GM18873 (cell line): ENCODE measurements at regions not wholly inside any gene's neighbourhood (a gene's known extent, or its start where the extent isn't known, plus 50 kb on each side); places are given as distances from the start of the nearest gene placed in this dataset.
"Not testable (repeated sequence)": the region's sequence is repeated elsewhere in the genome, so short reads cannot be mapped to it uniquely, and the experiment has no call there.

Source experiments
- ATAC-seq: cut with Tn5 transposase; IDR thresholded peaks from one replicate; pipeline ENCODE4 v1.9.1; 2021; ENCODE audit warnings: mild to moderate bottlenecking, moderate library complexity, moderate number of reproducible peaks; ENCODE audit not compliant: unreplicated experiment, low FRiP score

GRCh38 chr16:59044616-59045015 lies 310.5 kb upstream of the GOT2 start:
- no peak for ATAC-seq

GRCh38 chr16:59042301-59042700 lies 308.2 kb upstream of the GOT2 start:
- no peak for ATAC-seq

GRCh38 chr16:59039066-59039720 lies 305.1 kb upstream of the GOT2 start:
- ATAC-seq: no peak

- ATAC-seq: no peak
Observed at GRCh38 chr16:59030923-59031485, 296.9 kb upstream of the GOT2 start.

- ATAC-seq: no peak
Observed at GRCh38 chr16:59021751-59022150, 287.6 kb upstream of the GOT2 start.

GRCh38 chr16:59013930-59014329 lies 279.8 kb upstream of the GOT2 start:
- no peak for ATAC-seq

- no peak for ATAC-seq
Observed at GRCh38 chr16:58999762-59000161, 265.6 kb upstream of the GOT2 start.

GRCh38 chr16:58992755-58993154 lies 258.6 kb upstream of the GOT2 start:
- ATAC-seq: not testable (repeated sequence)

- ATAC-seq: not testable (repeated sequence)
Observed at GRCh38 chr16:58983181-58983965, 249.3 kb upstream of the GOT2 start.

GRCh38 chr16:58970775-58971174 lies 236.7 kb upstream of the GOT2 start:
- ATAC-seq: no peak

GRCh38 chr16:58963479-58963878 lies 229.4 kb upstream of the GOT2 start:
- no peak for ATAC-seq

GRCh38 chr16:58962811-58963210 lies 228.7 kb upstream of the GOT2 start:
- ATAC-seq: no peak

GRCh38 chr16:58960484-58960883 lies 226.4 kb upstream of the GOT2 start:
- ATAC-seq: no peak

- ATAC-seq: no peak
Observed at GRCh38 chr16:58960034-58960433, 225.9 kb upstream of the GOT2 start.

- no peak for ATAC-seq
Observed at GRCh38 chr16:58958749-58959148, 224.6 kb upstream of the GOT2 start.

- no peak for ATAC-seq
Observed at GRCh38 chr16:58948244-58948643, 214.1 kb upstream of the GOT2 start.

- no peak for ATAC-seq
Observed at GRCh38 chr16:58940609-58941008, 206.5 kb upstream of the GOT2 start.

- no peak for ATAC-seq
Observed at GRCh38 chr16:58938811-58939210, 204.7 kb upstream of the GOT2 start.

GRCh38 chr16:58937661-58938060 lies 203.5 kb upstream of the GOT2 start:
- ATAC-seq: no peak

- no peak for ATAC-seq
Observed at GRCh38 chr16:58933186-58933585, 199.1 kb upstream of the GOT2 start.

GRCh38 chr16:58931436-58931835 lies 197.3 kb upstream of the GOT2 start:
- ATAC-seq: no peak

- ATAC-seq: no peak
Observed at GRCh38 chr16:58923094-58923493, 189.0 kb upstream of the GOT2 start.
